HFF-Myc (cell line): ENCODE measurements at regions not wholly inside any gene's neighbourhood (a gene's known extent, or its start where the extent isn't known, plus 50 kb on each side); places are given as distances from the start of the nearest gene placed in this dataset.
"Not testable (repeated sequence)": the region's sequence is repeated elsewhere in the genome, so short reads cannot be mapped to it uniquely, and the experiment has no call there.

ENCODE experiments used
- DNase-seq: peaks from one replicate; pipeline ENCODE4 v3.0.0-alpha.2; 2011; ENCODE audit warnings: low read depth; ENCODE audit errors: extremely low read depth
- H3K4me3 ChIP-seq: replicated peaks from 2 replicates; pipeline ENCODE4 v1.5.1; 2011; ENCODE audit warnings: low read depth, mild to moderate bottlenecking, control low read depth, low read length
- TF ChIP-seq, protein P1 (sequence below): IDR thresholded peaks from 2 replicates; pipeline ENCODE4 v1.5.1; 2012; ENCODE audit warnings: mild to moderate bottlenecking, low read depth, low read length, control low read depth; ENCODE audit errors: missing control alignments

GRCh38 chr21:22345624-22346023 is 1347.4 kb downstream of the NCAM2 start:
- TF ChIP-seq, protein P1, sequence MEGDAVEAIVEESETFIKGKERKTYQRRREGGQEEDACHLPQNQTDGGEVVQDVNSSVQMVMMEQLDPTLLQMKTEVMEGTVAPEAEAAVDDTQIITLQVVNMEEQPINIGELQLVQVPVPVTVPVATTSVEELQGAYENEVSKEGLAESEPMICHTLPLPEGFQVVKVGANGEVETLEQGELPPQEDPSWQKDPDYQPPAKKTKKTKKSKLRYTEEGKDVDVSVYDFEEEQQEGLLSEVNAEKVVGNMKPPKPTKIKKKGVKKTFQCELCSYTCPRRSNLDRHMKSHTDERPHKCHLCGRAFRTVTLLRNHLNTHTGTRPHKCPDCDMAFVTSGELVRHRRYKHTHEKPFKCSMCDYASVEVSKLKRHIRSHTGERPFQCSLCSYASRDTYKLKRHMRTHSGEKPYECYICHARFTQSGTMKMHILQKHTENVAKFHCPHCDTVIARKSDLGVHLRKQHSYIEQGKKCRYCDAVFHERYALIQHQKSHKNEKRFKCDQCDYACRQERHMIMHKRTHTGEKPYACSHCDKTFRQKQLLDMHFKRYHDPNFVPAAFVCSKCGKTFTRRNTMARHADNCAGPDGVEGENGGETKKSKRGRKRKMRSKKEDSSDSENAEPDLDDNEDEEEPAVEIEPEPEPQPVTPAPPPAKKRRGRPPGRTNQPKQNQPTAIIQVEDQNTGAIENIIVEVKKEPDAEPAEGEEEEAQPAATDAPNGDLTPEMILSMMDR: no peak
- no peak overlapping the region for H3K4me3 ChIP-seq

GRCh38 chr21:22346576-22346975 is 1348.4 kb downstream of the NCAM2 start:
- TF ChIP-seq, protein P1: no peak
- DNase-seq: no peak
- H3K4me3 ChIP-seq: no peak overlapping the region

More at GRCh38 chr21:22345624-22346023, 1347.4 kb downstream of the NCAM2 start:
- DNase-seq: no peak

DNA sequence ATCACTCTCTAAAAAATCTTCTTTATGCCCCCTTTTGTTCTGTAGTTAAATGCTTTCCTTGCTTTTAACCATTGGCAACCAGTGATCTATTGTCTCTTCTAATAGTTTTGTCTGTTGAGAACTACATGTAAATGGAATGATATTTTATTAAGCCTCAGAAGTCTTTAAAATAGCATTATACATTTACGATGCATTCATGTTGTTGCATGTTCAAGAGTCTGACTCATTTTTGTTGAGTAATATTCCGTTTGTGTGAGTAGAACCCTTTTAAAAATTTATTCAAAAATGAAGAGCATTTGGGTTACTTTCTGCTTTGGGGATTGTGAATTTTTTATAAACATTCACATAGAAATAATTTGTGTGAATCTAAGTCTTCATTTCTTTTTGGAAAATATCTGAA is 1352.9 kb downstream of the NCAM2 start:
- no peak for DNase-seq
- TF ChIP-seq, protein P1: no peak
- no peak overlapping the region for H3K4me3 ChIP-seq

DNA sequence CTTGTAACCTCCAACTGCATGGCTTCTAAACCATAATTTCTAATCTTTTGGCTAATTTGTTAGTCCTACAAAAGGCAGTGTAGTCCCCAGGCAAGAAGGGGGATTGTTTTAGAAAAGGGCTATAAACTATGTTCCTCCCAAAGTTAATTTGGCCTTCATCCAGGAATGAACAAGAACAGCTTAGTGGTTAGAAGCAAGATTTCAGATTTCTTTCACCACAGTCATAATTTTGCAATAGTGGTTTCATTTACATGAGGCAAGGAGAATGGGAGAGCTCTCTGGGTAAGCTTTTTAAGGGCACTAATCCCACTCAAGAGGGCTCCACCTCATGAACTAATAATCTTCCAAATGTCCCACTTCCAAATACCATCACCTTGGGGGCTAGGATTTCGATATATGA is 1353.9 kb downstream of the NCAM2 start:
- DNase-seq: no peak
- no peak overlapping the region for H3K4me3 ChIP-seq
- TF ChIP-seq, protein P1: no peak

- no peak for DNase-seq
- no peak overlapping the region for H3K4me3 ChIP-seq
- TF ChIP-seq, protein P1: no peak
Measured at GRCh38 chr21:22355949-22356348, 1357.7 kb downstream of the NCAM2 start.

DNA sequence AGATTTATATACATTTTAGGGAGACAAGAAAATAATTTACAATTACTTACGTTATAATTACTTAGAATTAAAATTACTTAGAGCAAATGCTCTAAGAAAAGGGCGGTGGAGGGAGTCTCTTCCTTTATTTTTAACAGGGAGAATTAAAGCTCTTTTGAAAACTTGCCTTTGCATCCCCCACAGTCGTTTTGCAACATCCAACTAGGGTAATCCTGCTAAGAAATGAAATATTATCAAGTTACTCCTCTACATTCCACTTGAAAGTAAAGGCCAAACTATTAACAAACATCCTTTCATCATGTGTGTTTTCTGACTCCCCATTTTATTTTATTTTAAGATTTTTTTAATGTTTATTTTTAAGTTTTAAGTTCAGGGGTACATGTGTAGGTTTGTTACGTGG is 1358.5 kb downstream of the NCAM2 start:
- TF ChIP-seq, protein P1: no peak
- no peak for DNase-seq
- no peak overlapping the region for H3K4me3 ChIP-seq

GRCh38 chr21:22359599-22359998 is 1361.4 kb downstream of the NCAM2 start:
- not testable (repeated sequence) for DNase-seq, H3K4me3 ChIP-seq
